ENCODE measurements at regions not wholly inside any gene's neighbourhood (a gene's known extent, or its start where the extent isn't known, plus 50 kb on each side); places are given as distances from the start of the nearest gene placed in this dataset.

- Histone ChIP-seq H3K27me3 (ENCODE audit: control insufficient read depth, insufficient read depth, low read length) (no peaks in the 10 kb centered on the region), H3K36me3 (ENCODE audit: control insufficient read depth, insufficient read depth, low read length) (no peaks in the 10 kb centered on the region), H3K4me3 (ENCODE audit: low read depth in 2 of 2, low read length in 2 of 2) (no peak overlapping the region), H3K27ac (ENCODE audit: low read length) (peak overlapping the region; percentile 92; the same call in 1 of the 2 replicates), H3K9me3 (ENCODE audit: control insufficient read depth, insufficient read depth, low read depth, low read length) (peaks cover 2% of the 10 kb centered on the region; the same call in 1 of the 2 replicates), H3K4me1 (ENCODE audit: control insufficient read depth, insufficient read depth, low read length) (peaks cover 4% of the 10 kb centered on the region; the same call in 1 of the 2 replicates)
- in situ Hi-C loops (cut with HindIII; ENCODE audit: low pct_unique_long_range_greater_than_20kb, low sequenced_read_pairs) = no loop called here
- ChIA-PET POLR2A (no interaction called here), CTCF (no interaction called here)
- ATAC-seq = no peak
- TF ChIP-seq TCF7L2 (IDR thresholded peaks at IDR 0.05; ENCODE audit: low read depth, low read length) = no peak
- TF ChIP-seq, protein P1, sequence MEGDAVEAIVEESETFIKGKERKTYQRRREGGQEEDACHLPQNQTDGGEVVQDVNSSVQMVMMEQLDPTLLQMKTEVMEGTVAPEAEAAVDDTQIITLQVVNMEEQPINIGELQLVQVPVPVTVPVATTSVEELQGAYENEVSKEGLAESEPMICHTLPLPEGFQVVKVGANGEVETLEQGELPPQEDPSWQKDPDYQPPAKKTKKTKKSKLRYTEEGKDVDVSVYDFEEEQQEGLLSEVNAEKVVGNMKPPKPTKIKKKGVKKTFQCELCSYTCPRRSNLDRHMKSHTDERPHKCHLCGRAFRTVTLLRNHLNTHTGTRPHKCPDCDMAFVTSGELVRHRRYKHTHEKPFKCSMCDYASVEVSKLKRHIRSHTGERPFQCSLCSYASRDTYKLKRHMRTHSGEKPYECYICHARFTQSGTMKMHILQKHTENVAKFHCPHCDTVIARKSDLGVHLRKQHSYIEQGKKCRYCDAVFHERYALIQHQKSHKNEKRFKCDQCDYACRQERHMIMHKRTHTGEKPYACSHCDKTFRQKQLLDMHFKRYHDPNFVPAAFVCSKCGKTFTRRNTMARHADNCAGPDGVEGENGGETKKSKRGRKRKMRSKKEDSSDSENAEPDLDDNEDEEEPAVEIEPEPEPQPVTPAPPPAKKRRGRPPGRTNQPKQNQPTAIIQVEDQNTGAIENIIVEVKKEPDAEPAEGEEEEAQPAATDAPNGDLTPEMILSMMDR (IDR thresholded peaks at IDR 0.05) = no peak
- TF ChIP-seq POLR2AphosphoS5 (IDR thresholded peaks at IDR 0.05; ENCODE audit: low read depth, low read length) = no peak
- TF ChIP-seq, protein P2, sequence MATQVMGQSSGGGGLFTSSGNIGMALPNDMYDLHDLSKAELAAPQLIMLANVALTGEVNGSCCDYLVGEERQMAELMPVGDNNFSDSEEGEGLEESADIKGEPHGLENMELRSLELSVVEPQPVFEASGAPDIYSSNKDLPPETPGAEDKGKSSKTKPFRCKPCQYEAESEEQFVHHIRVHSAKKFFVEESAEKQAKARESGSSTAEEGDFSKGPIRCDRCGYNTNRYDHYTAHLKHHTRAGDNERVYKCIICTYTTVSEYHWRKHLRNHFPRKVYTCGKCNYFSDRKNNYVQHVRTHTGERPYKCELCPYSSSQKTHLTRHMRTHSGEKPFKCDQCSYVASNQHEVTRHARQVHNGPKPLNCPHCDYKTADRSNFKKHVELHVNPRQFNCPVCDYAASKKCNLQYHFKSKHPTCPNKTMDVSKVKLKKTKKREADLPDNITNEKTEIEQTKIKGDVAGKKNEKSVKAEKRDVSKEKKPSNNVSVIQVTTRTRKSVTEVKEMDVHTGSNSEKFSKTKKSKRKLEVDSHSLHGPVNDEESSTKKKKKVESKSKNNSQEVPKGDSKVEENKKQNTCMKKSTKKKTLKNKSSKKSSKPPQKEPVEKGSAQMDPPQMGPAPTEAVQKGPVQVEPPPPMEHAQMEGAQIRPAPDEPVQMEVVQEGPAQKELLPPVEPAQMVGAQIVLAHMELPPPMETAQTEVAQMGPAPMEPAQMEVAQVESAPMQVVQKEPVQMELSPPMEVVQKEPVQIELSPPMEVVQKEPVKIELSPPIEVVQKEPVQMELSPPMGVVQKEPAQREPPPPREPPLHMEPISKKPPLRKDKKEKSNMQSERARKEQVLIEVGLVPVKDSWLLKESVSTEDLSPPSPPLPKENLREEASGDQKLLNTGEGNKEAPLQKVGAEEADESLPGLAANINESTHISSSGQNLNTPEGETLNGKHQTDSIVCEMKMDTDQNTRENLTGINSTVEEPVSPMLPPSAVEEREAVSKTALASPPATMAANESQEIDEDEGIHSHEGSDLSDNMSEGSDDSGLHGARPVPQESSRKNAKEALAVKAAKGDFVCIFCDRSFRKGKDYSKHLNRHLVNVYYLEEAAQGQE (IDR thresholded peaks at IDR 0.05; ENCODE audit: insufficient read depth in 1 of 2, low read depth in 2 of 2, low read length in 1 of 2) = no peak
- no peak for TF ChIP-seq SIN3A (IDR thresholded peaks at IDR 0.05; ENCODE audit: borderline replicate concordance, insufficient read depth, low read depth, low read length)
- no TSS peak for BruUV-seq (replicated peaks)
- intact Hi-C loops (cut with micrococcal nuclease; ENCODE audit: unreplicated experiment) = no loop called here
- DNase-seq (ENCODE audit: low read depth, low spot score) = no peak
These were observed 159.7 kb downstream of the SOCS6 start for GRCh38 chr18:70448588-70448987.

DNA sequence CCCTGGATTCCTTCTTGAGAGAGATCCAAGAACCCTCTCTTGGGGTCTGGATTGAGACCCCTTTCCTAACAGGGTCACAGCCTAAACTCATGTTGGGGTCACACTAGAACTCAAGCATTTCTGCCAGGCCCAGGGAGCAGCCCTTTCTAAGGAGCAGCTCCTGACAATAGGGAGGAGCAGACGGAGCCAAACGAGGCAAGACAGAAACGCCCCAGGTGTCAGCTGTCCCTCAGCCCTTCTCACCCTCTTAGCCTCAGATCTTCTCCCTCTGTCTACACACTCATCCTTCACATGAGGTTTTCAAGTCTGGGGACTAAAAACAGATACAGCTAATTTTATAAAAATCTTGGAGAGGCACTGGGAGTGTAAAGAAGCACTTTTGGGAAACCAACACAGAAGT lies 157.2 kb downstream of the SOCS6 start:
- H3K27me3 ChIP-seq (ENCODE audit: control insufficient read depth, insufficient read depth, low read length) = no peaks in the 10 kb centered on the region
- H3K27ac ChIP-seq (ENCODE audit: low read length) = peak overlapping the region; percentile 77
- POLR2A ChIA-PET = no interaction called here
- ATAC-seq (no peak), DNase-seq (ENCODE audit: low read depth, low spot score) (no peak)
- no peak overlapping the region for H3K4me3 ChIP-seq (ENCODE audit: low read depth in 2 of 2, low read length in 2 of 2)
- peaks cover 10% of the 10 kb centered on the region; the same call in 1 of the 2 replicates for H3K9me3 ChIP-seq (ENCODE audit: control insufficient read depth, insufficient read depth, low read depth, low read length)
- H3K4me1 ChIP-seq (ENCODE audit: control insufficient read depth, insufficient read depth, low read length) = peaks cover 4% of the 10 kb centered on the region; the same call in 1 of the 2 replicates
- TF ChIP-seq SIN3A (IDR thresholded peaks at IDR 0.05; ENCODE audit: borderline replicate concordance, insufficient read depth, low read depth, low read length) = no peak
- no peak for TF ChIP-seq TCF7L2 (IDR thresholded peaks at IDR 0.05; ENCODE audit: low read depth, low read length)
- TF ChIP-seq, protein P2 (IDR thresholded peaks at IDR 0.05; ENCODE audit: insufficient read depth in 1 of 2, low read depth in 2 of 2, low read length in 1 of 2) = no peak
- TF ChIP-seq, protein P1 (IDR thresholded peaks at IDR 0.05) = no peak
- TF ChIP-seq POLR2AphosphoS5 (IDR thresholded peaks at IDR 0.05; ENCODE audit: low read depth, low read length) = no peak
- intact Hi-C loops (cut with micrococcal nuclease; ENCODE audit: unreplicated experiment) (no loop called here), in situ Hi-C loops (cut with HindIII; ENCODE audit: low pct_unique_long_range_greater_than_20kb, low sequenced_read_pairs) (no loop called here)
- no peaks in the 10 kb centered on the region for H3K36me3 ChIP-seq (ENCODE audit: control insufficient read depth, insufficient read depth, low read length)
- no TSS peak for BruUV-seq (replicated peaks)
- CTCF ChIA-PET = interaction anchor here (0.6 kb wide), 1 partner anchor 24 kb away, joined by 5 read pairs; no protein-coding TSS in a partner anchor
